MM.1S (cell line): ENCODE measurements at regions not wholly inside any gene's neighbourhood (a gene's known extent, or its start where the extent isn't known, plus 50 kb on each side); places are given as distances from the start of the nearest gene placed in this dataset.

Experiments used
- DNase-seq: peaks from one replicate; pipeline ENCODE4 v3.0.0-alpha.2; 2015
- H2AFZ ChIP-seq: fragments of 300-600 bp; sonication (generic); 2 replicates; pipeline ENCODE4 v1.6.0; 2016; ENCODE audit warnings: antibody characterized with exemption, low read length
- H3F3A ChIP-seq: fragments of 300-600 bp; sonication (generic); 2 replicates; pipeline ENCODE4 v1.6.1; 2016; ENCODE audit warnings: mild to moderate bottlenecking, antibody characterized with exemption, low read length, moderate library complexity, mixed read lengths; ENCODE audit not compliant: insufficient read depth
- H3K27ac ChIP-seq: fragments of 300-600 bp; sonication (generic); 2 replicates; pipeline ENCODE4 v1.5.1; 2016; ENCODE audit warnings: mild to moderate bottlenecking, low read length
- H3K27me3 ChIP-seq: fragments of 300-600 bp; sonication (generic); replicated peaks from 2 replicates; pipeline ENCODE4 v1.6.0; 2016; ENCODE audit warnings: low read length; ENCODE audit not compliant: insufficient read depth
- H3K36me3 ChIP-seq: fragments of 300-600 bp; sonication (generic); replicated peaks from 2 replicates; pipeline ENCODE4 v1.6.1; 2016; ENCODE audit warnings: mild to moderate bottlenecking, low read length, mixed read lengths; ENCODE audit not compliant: insufficient read depth
- H3K4me1 ChIP-seq: fragments of 300-600 bp; sonication (generic); 2 replicates; pipeline ENCODE4 v1.6.1; 2016; ENCODE audit warnings: low read length, mixed read lengths
- H3K4me2 ChIP-seq: fragments of 300-600 bp; sonication (generic); 2 replicates; pipeline ENCODE4 v1.6.0; 2016; ENCODE audit warnings: low read depth, low read length
- H3K4me3 ChIP-seq: fragments of 300-600 bp; sonication (generic); 2 replicates; pipeline ENCODE4 v1.5.1; 2016; ENCODE audit warnings: low read length, mixed read lengths
- H3K79me2 ChIP-seq: fragments of 300-600 bp; sonication (generic); 2 replicates; pipeline ENCODE4 v1.6.1; 2016; ENCODE audit warnings: mixed run types, low read length, mixed read lengths
- H3K9ac ChIP-seq: fragments of 300-600 bp; sonication (generic); 2 replicates; pipeline ENCODE4 v1.6.1; 2016; ENCODE audit warnings: low read length, mixed read lengths
- H3K9me2 ChIP-seq: fragments of 300-600 bp; sonication (generic); replicated peaks from 2 replicates; pipeline ENCODE4 v1.6.1; 2016; ENCODE audit warnings: mild to moderate bottlenecking, low read length, mixed read lengths; ENCODE audit not compliant: insufficient read depth
- H3K9me3 ChIP-seq: fragments of 300-600 bp; sonication (generic); replicated peaks from 2 replicates; pipeline ENCODE4 v1.6.1; 2016; ENCODE audit warnings: mild to moderate bottlenecking, low read length, mixed read lengths; ENCODE audit not compliant: insufficient read depth
- H4K20me1 ChIP-seq: fragments of 300-600 bp; sonication (generic); 2 replicates; pipeline ENCODE4 v1.6.1; 2016; ENCODE audit warnings: mild to moderate bottlenecking, low read length, moderate library complexity, mixed read lengths; ENCODE audit not compliant: insufficient read depth
- CTCF ChIP-seq: fragments of 300-600 bp; sonication (generic); IDR thresholded peaks from 2 replicates; pipeline ENCODE4 v1.5.1; 2016; ENCODE audit warnings: antibody characterized with exemption, low read length, mixed read lengths
- EZH2 ChIP-seq: fragments of 300-600 bp; sonication (generic); optimal IDR thresholded peaks from 2 replicates; pipeline ENCODE3; 2017; ENCODE audit warnings: low read depth, mild to moderate bottlenecking, antibody characterized with exemption, low read length, mixed read lengths
- EZH2phosphoT487 ChIP-seq: fragments of 300-600 bp; sonication (generic); IDR thresholded peaks from 2 replicates; pipeline ENCODE4 v1.6.1; 2018; ENCODE audit warnings: antibody characterized with exemption, low read length

DNA sequence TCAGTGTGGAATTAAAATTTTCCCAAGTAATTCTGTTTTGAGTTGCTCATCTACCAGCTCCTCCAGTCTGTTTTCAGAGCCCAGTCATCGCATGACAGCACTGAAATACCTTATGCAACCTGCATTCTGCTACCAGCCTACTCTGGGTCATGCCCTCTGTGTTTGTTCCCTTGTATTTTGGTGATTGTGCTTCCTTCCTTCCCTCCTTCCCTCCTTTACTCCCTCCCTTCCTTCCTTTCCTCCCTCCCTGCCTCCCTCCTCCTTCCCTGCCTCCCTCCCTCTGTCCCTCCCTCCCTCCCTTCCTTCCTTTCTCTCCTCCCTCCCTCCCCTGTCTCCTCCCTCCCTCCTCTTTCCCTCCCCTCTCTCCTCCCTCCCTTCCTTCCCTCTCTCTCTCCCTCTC, 289.6 kb downstream of the CDH2 start:
- Histone ChIP-seq H3K79me2 (no peaks in the 10 kb centered on the region), H3K4me3 (no peak overlapping the region), H3K27ac (no peak overlapping the region), H3K36me3 (no peaks in the 10 kb centered on the region), H3F3A (no peaks in the 10 kb centered on the region), H2AFZ (no peak overlapping the region), H3K4me2 (no peak overlapping the region), H3K27me3 (no peaks in the 10 kb centered on the region), H3K9me3 (no peaks in the 10 kb centered on the region), H4K20me1 (no peaks in the 10 kb centered on the region), H3K9me2 (no peaks in the 10 kb centered on the region), H3K4me1 (no peaks in the 10 kb centered on the region), H3K9ac (no peak overlapping the region)
- TF ChIP-seq EZH2 (no peak), EZH2phosphoT487 (no peak), CTCF (no peak)
- DNase-seq, result no peak

GRCh38 chr18:27879540-27879939, 297.4 kb downstream of the CDH2 start:
- Histone ChIP-seq H3K27me3 (no peaks in the 10 kb centered on the region), H3K27ac (no peak overlapping the region), H3K4me3 (no peak overlapping the region), H3K9me2 (no peaks in the 10 kb centered on the region), H3K79me2 (no peaks in the 10 kb centered on the region), H3K4me2 (no peak overlapping the region), H3K9ac (no peak overlapping the region), H3K4me1 (no peaks in the 10 kb centered on the region), H4K20me1 (no peaks in the 10 kb centered on the region), H3F3A (no peaks in the 10 kb centered on the region), H2AFZ (no peak overlapping the region), H3K9me3 (no peaks in the 10 kb centered on the region), H3K36me3 (no peaks in the 10 kb centered on the region)
- TF ChIP-seq EZH2phosphoT487 (no peak), CTCF (no peak), EZH2 (no peak)
- DNase-seq, result no peak

GRCh38 chr18:27871726-27872125, 305.2 kb downstream of the CDH2 start:
- H3K36me3 ChIP-seq, result no peaks in the 10 kb centered on the region
- H3K9me2 ChIP-seq, result no peaks in the 10 kb centered on the region
- no peaks in the 10 kb centered on the region for H3K4me1 ChIP-seq
- no peaks in the 10 kb centered on the region for H3K27me3 ChIP-seq
- no peak overlapping the region for H2AFZ ChIP-seq
- no peak overlapping the region for H3K4me3 ChIP-seq
- H3K9me3 ChIP-seq, result no peaks in the 10 kb centered on the region
- no peak overlapping the region for H3K9ac ChIP-seq
- no peaks in the 10 kb centered on the region for H3K79me2 ChIP-seq
- H3K4me2 ChIP-seq, result no peak overlapping the region
- no peaks in the 10 kb centered on the region for H4K20me1 ChIP-seq
- no peak for TF ChIP-seq CTCF
- TF ChIP-seq EZH2, result no peak
- TF ChIP-seq EZH2phosphoT487, result no peak
- H3F3A ChIP-seq, result no peaks in the 10 kb centered on the region
- no peak overlapping the region for H3K27ac ChIP-seq
- no peak for DNase-seq

DNA sequence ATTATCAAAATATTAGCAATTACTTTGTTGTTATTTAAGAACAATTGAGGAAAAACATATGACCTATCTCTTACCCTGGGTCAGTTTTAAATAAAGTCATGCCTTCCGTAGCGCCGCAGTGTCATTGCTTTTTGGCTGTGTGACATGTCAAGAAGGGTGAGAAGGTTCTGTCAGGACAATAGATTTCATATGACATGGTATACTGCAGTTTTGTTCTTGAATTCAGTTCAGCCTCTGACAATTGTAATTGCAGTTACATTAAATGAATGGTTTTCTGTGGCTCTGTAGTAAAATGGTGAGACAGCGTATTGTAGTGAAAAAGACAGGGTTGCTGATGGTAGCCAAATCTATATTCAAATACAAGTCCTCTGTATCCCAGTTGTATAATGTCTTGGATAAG, 307.2 kb downstream of the CDH2 start:
- Histone ChIP-seq H3K9me3 (no peaks in the 10 kb centered on the region), H3K9me2 (no peaks in the 10 kb centered on the region), H3K27ac (no peak overlapping the region), H3K4me3 (no peak overlapping the region), H2AFZ (no peak overlapping the region), H3K27me3 (no peaks in the 10 kb centered on the region), H3K79me2 (no peaks in the 10 kb centered on the region), H3K9ac (no peak overlapping the region), H3K4me1 (no peaks in the 10 kb centered on the region), H4K20me1 (no peaks in the 10 kb centered on the region), H3K4me2 (no peak overlapping the region), H3K36me3 (no peaks in the 10 kb centered on the region), H3F3A (no peaks in the 10 kb centered on the region)
- TF ChIP-seq CTCF (no peak), EZH2phosphoT487 (no peak), EZH2 (no peak)
- no peak for DNase-seq
